Endothelial cell of hepatic sinusoid (primary cell): ENCODE measurements at regions not wholly inside any gene's neighbourhood (a gene's known extent, or its start where the extent isn't known, plus 50 kb on each side); places are given as distances from the start of the nearest gene placed in this dataset.

Experiments used
- in situ Hi-C: cut with HindIII; loops from 2 replicates; pipeline ENCODE4 v1.10.0; 2017; ENCODE audit warnings: low sequenced_read_pairs

GRCh38 chr11:28671274-28671673, 563.1 kb downstream of the METTL15 start:
- in situ Hi-C loops, result no loop called here

- in situ Hi-C loops, result no loop called here
These were observed 558.4 kb downstream of the METTL15 start for GRCh38 chr11:28666632-28667031.

GRCh38 chr11:28659716-28660348, 551.6 kb downstream of the METTL15 start:
- in situ Hi-C loops, result no loop called here

GRCh38 chr11:28657378-28658030, 549.3 kb downstream of the METTL15 start:
- in situ Hi-C loops, result no loop called here

- in situ Hi-C loops, result no loop called here
These were observed 546.0 kb downstream of the METTL15 start for GRCh38 chr11:28654191-28654590.

GRCh38 chr11:28649922-28650321, 541.7 kb downstream of the METTL15 start:
- in situ Hi-C loops, result no loop called here

- in situ Hi-C loops, result no loop called here
These were observed 528.4 kb downstream of the METTL15 start for GRCh38 chr11:28636566-28636965.

- in situ Hi-C loops, result no loop called here
These were observed 527.8 kb downstream of the METTL15 start for GRCh38 chr11:28636033-28636432.

- in situ Hi-C loops, result no loop called here
These were observed 524.1 kb downstream of the METTL15 start for GRCh38 chr11:28632338-28632737.

GRCh38 chr11:28631148-28631547, 523.0 kb downstream of the METTL15 start:
- in situ Hi-C loops, result no loop called here

GRCh38 chr11:28629235-28629634, 521.0 kb downstream of the METTL15 start:
- in situ Hi-C loops, result no loop called here

- in situ Hi-C loops, result no loop called here
These were observed 520.2 kb downstream of the METTL15 start for GRCh38 chr11:28628412-28628811.

GRCh38 chr11:28627690-28628255, 519.6 kb downstream of the METTL15 start:
- in situ Hi-C loops, result no loop called here

GRCh38 chr11:28625532-28625931, 517.3 kb downstream of the METTL15 start:
- in situ Hi-C loops, result no loop called here

GRCh38 chr11:28621753-28622152, 513.6 kb downstream of the METTL15 start:
- in situ Hi-C loops, result no loop called here

GRCh38 chr11:28619846-28620540, 511.8 kb downstream of the METTL15 start:
- in situ Hi-C loops, result no loop called here

- in situ Hi-C loops, result no loop called here
These were observed 510.2 kb downstream of the METTL15 start for GRCh38 chr11:28618416-28618815.

- in situ Hi-C loops, result no loop called here
These were observed 508.2 kb downstream of the METTL15 start for GRCh38 chr11:28616160-28616965.

GRCh38 chr11:28615542-28615941, 507.4 kb downstream of the METTL15 start:
- in situ Hi-C loops, result no loop called here

GRCh38 chr11:28606930-28607329, 498.7 kb downstream of the METTL15 start:
- in situ Hi-C loops, result no loop called here

GRCh38 chr11:28599656-28600055, 491.5 kb downstream of the METTL15 start:
- in situ Hi-C loops, result no loop called here
